GM21786 (cell line): ENCODE measurements at regions not wholly inside any gene's neighbourhood (a gene's known extent, or its start where the extent isn't known, plus 50 kb on each side); places are given as distances from the start of the nearest gene placed in this dataset.

Experiments
- ATAC-seq: cut with Tn5 transposase; IDR thresholded peaks from one replicate; pipeline ENCODE4 v1.9.1; 2021; ENCODE audit not compliant: unreplicated experiment

DNA sequence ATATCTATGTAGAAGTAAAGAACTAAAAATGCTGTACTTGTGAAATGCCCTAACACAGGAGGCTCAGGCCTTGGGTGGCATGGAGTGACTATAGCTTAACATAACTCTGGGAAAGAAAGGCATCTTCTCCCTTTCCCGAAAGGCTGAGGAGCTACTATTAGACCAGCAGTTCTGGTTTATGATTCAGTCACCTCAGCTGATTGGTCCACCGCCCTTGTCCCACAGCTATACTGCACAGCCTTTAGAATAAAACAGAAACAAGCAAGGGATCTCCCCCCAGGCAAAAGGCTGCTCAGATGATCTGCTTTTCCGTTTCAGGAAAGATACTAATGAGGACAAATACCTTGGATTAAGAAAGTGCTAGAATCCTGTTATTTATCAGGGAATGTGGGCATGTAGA lies 171.3 kb downstream of the SNCA start:
- ATAC-seq, result no peak

DNA sequence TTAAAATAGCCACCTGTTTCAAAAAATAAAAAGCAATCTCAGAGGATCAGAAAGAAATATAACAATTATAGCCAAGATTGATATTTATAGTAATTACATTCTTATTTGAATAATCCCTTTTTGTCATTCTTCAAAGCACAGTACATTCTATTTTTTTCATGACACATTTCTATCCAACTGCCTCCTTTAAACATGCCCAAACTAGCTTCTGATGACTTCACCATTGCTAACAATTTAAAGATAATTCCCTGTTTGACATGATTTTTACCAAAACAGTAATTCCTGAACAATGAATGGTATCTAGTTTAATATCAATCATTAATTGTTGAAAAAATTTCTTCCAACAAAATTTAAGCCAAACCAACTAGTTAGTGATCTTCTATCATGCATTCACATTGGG lies 172.4 kb downstream of the SNCA start:
- ATAC-seq, result no peak

DNA sequence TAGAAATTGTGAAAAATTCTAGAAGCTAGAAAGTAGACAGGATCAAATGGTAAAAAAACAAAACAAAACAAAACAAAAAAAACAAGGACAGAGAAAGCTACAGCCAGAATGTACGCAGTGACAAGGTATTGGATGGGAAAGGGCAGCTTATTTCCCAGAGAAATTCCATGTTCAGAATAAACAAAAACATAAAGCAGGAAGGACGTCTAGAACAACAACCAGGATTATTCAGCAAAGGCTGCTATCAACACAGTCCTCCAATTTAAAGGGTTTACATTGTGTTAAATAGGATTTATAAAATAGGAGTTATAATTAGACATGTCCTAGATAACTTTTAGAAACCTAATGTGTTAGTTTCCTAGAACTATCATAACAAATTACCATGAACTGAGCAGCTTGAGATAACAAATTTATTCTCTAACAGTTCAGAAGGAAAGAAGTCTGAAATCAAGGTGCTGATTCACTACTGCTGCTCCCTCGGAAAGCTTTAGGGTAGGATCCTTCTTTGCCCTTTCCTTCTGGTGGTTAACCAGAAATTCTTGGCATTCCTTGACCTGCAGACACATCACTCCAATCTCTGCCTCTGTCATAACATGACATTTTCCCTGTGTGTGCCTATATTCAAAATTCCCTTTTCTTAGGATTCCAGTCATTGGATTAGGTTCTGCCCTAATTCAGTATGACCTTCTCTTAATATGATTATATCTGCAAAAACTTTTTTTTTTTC lies 175.6 kb downstream of the SNCA start:
- ATAC-seq, result no peak

DNA sequence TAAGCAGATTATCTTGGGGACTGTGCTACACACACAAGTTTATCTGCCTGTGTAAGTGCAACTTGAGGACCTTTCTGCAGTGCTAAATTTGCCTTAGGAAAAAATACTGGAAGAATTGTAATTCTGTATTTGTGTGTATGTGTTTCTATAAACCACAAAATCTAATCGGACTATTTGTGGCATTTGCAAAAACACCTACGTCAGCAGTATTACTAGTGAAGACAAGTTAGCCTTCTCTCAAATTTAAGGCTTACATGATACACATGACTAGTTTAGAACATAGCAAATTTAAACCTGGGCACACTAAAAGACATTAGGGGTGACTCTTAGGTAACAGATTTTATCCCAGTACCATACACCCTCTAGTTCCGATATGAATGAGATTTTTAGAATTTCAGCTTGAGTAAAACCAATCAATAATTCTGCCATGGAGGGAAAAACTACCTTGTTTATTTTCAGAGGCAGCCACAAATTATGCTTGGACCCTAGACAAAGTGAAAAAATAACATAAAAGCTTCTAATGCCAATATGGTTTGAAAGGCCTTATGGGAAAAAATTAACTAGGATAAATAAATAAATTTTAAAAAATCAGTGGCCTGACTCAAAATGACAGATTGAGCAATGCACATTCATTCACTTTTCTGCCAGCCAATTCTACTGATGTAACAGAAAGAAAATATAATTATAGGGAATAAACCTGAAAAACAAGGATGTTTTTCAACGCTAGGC lies 176.4 kb downstream of the SNCA start:
- no peak for ATAC-seq

- no peak for ATAC-seq
Measured at GRCh38 chr4:89658701-89659024, 178.3 kb downstream of the SNCA start.

DNA sequence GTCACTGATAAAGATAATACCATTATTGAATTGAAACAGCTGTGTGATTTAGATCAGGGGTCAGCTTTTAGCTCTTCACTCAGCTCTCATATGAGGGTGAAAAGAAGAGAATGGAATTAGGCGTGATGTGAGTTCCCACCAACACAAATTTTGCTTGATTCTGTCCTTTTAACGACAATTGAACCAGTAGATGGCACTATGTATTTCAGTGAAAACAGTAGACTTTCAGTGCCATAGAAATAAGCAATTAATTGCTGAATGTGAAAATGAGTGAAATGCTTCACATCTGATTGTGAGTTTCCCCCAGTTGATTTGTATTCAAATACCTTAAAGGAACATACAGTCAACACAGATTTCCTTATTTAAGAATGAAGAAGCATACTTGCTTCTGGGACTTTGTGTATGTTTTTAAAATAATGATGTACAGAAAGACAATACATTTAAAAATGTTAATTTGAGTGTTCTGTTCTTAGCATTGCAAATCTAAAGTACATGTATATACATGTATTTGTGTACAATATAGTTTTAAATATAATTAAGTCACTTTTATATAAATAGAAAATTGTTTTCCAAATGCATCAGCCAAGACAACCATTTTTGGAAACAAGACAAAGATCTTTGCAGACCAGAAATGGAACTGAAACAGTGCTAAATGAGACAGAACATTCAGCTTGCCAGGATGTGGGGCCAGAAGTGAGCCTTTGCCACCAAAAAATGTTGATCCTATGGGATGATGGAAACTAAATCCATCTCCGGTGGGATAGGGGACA lies 178.8 kb downstream of the SNCA start:
- no peak for ATAC-seq

- no peak for ATAC-seq
Measured at GRCh38 chr4:89653012-89653411, 183.9 kb downstream of the SNCA start.

DNA sequence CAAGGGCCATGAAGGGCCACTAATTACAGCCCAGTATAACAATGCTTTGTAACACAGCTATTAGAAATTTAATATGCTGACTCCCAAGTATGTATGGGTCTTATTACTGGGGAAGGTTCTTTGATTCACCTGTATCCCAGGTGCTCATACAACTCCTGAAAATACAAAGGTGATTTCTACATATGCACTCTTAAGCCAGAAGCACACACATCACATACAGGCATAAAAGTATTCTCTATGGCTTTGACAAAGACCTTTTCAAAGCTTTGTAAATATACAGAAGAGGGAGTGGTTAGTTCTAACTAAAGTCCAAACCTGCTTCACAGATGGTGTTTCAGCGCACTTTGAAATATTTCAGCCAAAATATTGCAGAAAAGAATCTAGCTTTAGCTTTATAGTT lies 191.5 kb downstream of the SNCA start:
- no peak for ATAC-seq

DNA sequence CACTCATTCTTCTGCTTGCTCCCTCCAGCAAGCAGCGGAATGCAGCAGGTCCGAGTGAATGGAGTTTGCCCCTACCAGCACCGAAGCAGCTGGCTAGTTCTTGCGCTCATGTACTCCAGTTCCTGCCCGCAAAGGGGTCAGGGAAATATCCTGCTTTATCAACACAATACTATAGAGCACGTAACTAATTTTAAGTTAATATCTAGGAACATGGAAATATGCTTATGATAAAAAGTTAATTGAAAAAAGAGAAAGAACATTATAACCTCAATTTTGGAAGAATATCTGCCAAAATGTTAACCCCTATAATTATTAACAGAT lies 195.6 kb downstream of the SNCA start:
- ATAC-seq, result no peak

DNA sequence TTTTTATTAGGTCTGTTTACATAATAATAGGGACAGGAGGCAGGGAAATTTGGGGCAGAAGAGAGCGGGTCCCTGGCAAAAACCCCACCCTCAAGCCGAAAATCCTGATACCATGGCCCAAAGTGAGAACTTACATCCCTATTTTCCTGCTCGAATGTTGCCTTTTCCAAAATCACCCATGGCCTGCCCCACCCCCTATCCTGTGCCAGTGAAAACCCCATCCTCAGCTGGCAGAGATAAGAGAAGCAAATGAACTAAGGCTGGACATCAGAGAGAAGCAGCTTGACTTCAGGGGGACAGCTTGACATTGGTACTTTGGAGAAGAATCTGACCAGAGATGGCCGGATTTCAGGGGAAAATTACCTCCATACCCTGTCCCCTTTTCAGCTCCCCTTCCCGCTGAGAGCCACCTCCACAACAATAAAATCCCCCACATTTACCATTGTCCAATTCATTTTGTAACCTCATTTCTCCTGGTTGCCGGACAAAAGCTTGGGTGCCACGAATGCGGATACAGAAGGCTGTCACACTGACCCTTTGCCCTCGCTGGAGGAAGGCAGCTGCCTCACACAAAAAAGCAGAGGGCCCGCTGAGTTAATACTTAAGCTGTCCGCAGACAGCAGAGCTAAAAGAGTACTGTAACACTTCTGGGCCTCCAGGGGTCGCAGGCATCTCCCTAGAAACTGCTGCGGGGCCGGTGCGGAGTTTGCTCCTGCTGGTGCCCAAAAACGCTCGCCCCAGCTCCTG lies 196.2 kb downstream of the SNCA start:
- ATAC-seq, result peak; percentile 48

- ATAC-seq, result no peak
Measured at GRCh38 chr4:89639395-89639794, 197.6 kb downstream of the SNCA start.

GRCh38 chr4:89625599-89626293 lies 211.2 kb downstream of the SNCA start:
- no peak for ATAC-seq

DNA sequence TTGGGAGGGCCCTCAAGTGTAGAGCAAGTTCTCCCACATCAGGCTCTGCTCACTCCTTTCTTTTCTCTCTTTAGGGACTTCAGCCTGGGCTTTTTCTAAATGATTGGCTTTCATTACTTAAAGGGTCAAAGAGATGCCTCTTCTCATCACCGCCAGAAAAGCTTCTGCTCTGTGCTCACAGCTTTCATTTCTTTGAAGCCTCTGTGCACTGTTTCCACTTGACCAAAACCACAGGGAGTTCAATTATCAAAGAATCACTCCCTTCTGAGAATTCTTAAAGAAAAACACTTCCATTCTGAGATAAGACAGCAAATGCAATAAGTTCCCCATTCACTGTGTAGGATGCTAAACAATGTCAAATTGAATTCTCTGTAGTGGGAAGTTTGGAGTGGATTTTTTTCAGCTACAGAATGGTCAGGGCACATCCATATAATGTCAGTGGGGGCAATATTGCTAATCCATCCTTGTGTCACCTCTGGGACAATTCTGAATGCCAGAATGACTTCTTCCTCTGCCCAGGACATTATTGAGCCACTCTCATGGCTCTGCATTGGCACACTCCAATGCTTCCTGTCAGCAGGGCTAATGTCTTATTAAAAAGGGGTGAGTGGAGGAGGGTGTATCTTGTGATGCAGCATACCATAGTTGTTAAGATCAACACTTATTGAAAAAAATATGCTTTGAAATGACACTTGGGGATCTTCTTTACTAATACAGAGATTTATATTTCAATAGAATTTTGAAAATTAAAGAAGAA lies 217.6 kb downstream of the SNCA start:
- no peak for ATAC-seq

- ATAC-seq, result no peak
Measured at GRCh38 chr4:89618151-89618550, 218.8 kb downstream of the SNCA start.

GRCh38 chr4:89617317-89617716 lies 219.6 kb downstream of the SNCA start:
- no peak for ATAC-seq

GRCh38 chr4:89616382-89616781 lies 220.6 kb downstream of the SNCA start:
- no peak for ATAC-seq

DNA sequence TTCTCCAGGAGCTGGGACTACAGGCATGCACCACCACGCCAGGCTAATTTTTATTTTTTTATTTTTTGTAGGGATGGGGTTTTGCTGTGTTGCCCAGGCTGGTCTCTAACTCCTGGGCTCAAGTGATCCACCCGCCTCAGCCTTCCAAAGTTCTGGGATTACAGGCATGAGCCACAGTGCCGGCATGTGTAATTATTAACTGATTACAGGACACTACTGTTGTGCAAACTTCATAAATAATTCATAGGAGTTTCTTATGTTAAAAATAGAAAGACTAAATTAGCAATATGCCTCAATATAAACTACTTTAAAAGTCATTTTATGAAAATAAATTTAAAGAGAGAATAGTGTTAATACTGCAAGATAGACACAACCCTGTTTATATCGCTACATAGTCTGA lies 221.9 kb downstream of the SNCA start:
- ATAC-seq, result no peak

DNA sequence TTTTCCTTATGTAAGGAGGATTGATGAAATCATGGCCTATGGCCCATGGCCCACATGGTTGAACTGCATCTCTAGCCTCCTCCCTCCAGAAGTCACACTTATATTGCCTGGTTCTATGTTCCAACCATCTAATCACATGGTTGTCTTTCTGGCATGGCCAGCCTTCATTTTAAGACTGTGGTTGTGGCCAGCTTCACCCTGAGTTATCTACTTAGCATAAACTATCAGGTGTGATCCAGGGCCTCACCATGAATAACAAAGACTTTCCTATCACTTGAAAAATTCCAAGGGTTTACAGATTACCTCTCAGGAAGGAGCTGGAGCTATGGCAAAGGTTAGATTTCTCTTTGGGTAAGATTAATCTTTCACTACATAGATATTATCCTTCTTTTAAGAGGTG lies 222.8 kb downstream of the SNCA start:
- ATAC-seq, result no peak

DNA sequence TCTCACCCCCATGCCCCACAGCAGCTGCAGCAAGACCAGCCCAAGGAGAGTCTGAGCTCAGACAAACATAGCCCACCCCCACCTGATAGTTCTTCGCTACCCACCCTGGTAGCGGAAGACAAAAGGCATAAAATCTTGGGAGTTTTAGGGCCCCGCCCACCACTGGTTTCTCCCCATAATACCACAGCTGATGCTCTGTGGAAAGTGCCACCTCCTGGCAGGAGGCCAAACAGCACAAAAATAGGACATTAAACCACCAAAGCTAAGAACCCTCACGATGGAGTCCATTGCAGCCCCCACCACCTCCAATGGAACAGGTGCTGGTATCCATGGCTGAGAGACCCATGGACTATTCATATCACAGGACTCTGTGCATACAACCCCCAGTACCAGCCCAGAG lies 226.7 kb downstream of the SNCA start:
- ATAC-seq, result no peak

GRCh38 chr4:89609756-89610155 lies 227.2 kb downstream of the SNCA start:
- ATAC-seq, result no peak
